Pancreas (tissue), 10 donors: ENCODE measurements at regions not wholly inside any gene's neighbourhood (a gene's known extent, or its start where the extent isn't known, plus 50 kb on each side); places are given as distances from the start of the nearest gene placed in this dataset.

ENCODE experiments used
- ATAC-seq, 4 donors: fragments of 200-7000 bp; cut with Tn5 transposase; one replicate each; pipeline versions ENCODE4 v1.8.0 to v1.9.1; 2020; ENCODE audit warnings: mild to moderate bottlenecking in 4 of 4, moderate library complexity in 4 of 4
- DNase-seq, 6 donors: peaks; one replicate each; pipeline ENCODE4 v3.0.0-alpha.2; 2020
- FAIRE-seq: peaks from 2 replicates; lab custom pipeline; 2012; peaks lifted over from hg19 to GRCh38; lab: Jason Lieb, UNC
- H3K27ac ChIP-seq, 4 donors: fragments of 200-600 bp; sonication (generic); 1 replicate in 3 of 4; 2 replicates in 1 of 4; pipeline versions ENCODE4 v1.5.0 to v1.8.0; 2020
- H3K27me3 ChIP-seq, 4 donors: fragments of 200-600 bp; one replicate each; pipeline ENCODE4 v1.8.0; 2021
- H3K36me3 ChIP-seq, 3 donors: fragments of 200-600 bp; sonication (generic) in 1 of 3; one replicate each; pipeline versions ENCODE4 v1.5.0 to v1.8.0; 2020 to 2021
- H3K4me1 ChIP-seq, 3 donors: fragments of 200-600 bp; one replicate each; pipeline ENCODE4 v1.8.0; 2021
- H3K4me3 ChIP-seq, 4 donors: fragments of 200-600 bp; sonication (generic) in 2 of 4; one replicate each; pipeline versions ENCODE4 v1.5.0 to v1.8.0; 2020 to 2021
- H3K9me3 ChIP-seq, 4 donors: fragments of 200-600 bp; one replicate each; pipeline ENCODE4 v1.8.0; 2021
- CTCF ChIP-seq, 4 donors: fragments of 200-600 bp; sonication (generic) in 3 of 4; IDR thresholded peaks; one replicate each; pipeline versions ENCODE4 v1.5.0 to v1.8.0; 2021; ENCODE audit warnings: antibody characterized with exemption in 4 of 4
- WGBS, 2 donors: extraction: QIAGEN DNeasy Blood & Tissue Kit; methylation state at CpG; one replicate each; pipeline ENCODE4 v1.1.7; 2013; 5-methylcytosine and 5-hydroxymethylcytosine counted together
- intact Hi-C, 3 donors: fragments of 100-400 bp; cut with DNase I; formaldehyde crosslinking; loops; one replicate each; pipeline versions ENCODE4 v1.11.1 to v1.14.2; 2022
- donor health status: healthy with polysubstance abuse.
- donor health status: DM: no; HTN: no; CAD: no; lungs with moderate emphysema.
- donor health status: DM: no; HTN: no; CAD: no.
- donor health status: control.
- donor health status: control.
- donor health status: Bipolar disorder and iron deficiency.
- donor health status: DM: yes; HTN: yes; CAD: no.
- donor health status: DM: no; HTN: no; CAD: no.
- donor health status: DM: no; HTN: no; CAD: no.
- donor health status: DM: yes; HTN: yes; CAD: no.

DNA sequence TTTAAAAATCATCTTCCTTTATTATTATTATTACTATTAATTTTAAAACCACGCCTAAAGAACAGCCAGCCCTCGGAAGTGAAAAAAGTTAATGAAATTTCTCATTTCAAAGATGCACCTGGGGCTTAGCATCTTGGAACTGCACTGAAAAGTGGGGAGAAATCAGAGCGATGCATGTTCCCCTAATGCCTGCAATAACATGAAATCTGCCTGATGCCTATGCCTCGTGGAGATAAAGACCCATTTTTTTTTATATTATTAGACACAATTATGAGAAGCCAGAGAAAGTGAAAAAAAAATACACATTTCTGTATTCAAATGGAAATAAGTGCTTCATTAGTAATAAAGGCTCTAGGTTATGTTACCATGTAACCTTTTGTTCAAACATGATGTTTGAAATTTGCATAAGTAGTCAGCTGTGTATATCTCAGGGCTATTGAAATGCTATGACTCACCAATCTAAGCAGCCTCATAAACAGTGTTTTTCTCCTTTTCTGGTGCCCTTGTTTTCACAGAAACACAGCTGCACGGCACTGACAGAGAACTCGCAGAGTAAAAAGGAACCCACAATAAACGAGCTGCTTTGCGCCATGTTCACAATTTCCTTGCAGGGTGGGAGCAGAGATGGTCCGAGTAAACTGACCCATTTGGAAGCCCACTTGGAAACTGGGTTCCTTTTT lies 175.8 kb upstream of the PRKCQ start:
- Histone ChIP-seq H3K4me3 (no peak overlapping the region), H3K4me1 (no peaks in the 10 kb centered on the region), H3K9me3 (no peaks in the 10 kb centered on the region), H3K27ac (no peak overlapping the region), H3K27me3 (no peaks in the 10 kb centered on the region), H3K36me3 (no peaks in the 10 kb centered on the region)
- intact Hi-C loops: no loop called here
- TF ChIP-seq CTCF (IDR thresholded peaks at IDR 0.05): no peak
- DNase-seq: no peak
- ATAC-seq: no peak
- FAIRE-seq: no peak
- 53 to 55% methylated on average over 9 of the region's 9 CpGs for WGBS, 2 donors

DNA sequence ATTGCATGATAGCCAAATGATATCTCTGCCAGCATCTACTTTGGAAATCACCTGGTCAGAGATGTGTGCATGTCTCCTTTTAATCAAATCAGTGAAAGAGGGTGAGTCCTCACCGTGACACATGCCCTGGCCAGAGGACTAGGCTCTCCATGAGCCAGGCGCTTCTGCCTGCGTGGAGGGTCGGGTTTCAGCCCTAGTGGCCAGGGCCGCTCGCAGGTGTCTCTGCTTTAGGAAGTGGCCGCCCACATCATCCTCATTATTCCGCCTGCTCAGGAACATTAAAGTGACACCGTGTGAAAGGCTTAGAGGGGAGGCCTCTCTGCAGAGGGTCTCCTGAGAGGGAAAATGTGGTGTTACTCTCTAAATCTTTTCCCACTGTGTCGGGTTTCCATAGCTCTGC lies 173.6 kb upstream of the PRKCQ start:
- Histone ChIP-seq H3K27me3 (no peaks in the 10 kb centered on the region), H3K4me1 (no peaks in the 10 kb centered on the region), H3K27ac (no peak overlapping the region), H3K4me3 (no peak overlapping the region), H3K9me3 (no peaks in the 10 kb centered on the region), H3K36me3 (no peaks in the 10 kb centered on the region)
- intact Hi-C loops: no loop called here
- DNase-seq (no peak), ATAC-seq (no peak), FAIRE-seq (no peak)
- WGBS, 2 donors: 48 to 49% methylated on average over 10 of the region's 10 CpGs
- TF ChIP-seq CTCF (IDR thresholded peaks at IDR 0.05): no peak

GRCh38 chr10:6751363-6751762 lies 171.3 kb upstream of the PRKCQ start:
- no peak for DNase-seq
- Histone ChIP-seq H3K27ac (no peak overlapping the region), H3K27me3 (no peaks in the 10 kb centered on the region), H3K36me3 (no peaks in the 10 kb centered on the region), H3K4me1 (no peaks in the 10 kb centered on the region), H3K9me3 (no peaks in the 10 kb centered on the region), H3K4me3 (no peak overlapping the region)
- 59 to 69% methylated on average over 4 of the region's 4 CpGs for WGBS, 2 donors
- ATAC-seq: no peak
- intact Hi-C loops: no loop called here
- FAIRE-seq: no peak
- TF ChIP-seq CTCF (IDR thresholded peaks at IDR 0.05): no peak

DNA sequence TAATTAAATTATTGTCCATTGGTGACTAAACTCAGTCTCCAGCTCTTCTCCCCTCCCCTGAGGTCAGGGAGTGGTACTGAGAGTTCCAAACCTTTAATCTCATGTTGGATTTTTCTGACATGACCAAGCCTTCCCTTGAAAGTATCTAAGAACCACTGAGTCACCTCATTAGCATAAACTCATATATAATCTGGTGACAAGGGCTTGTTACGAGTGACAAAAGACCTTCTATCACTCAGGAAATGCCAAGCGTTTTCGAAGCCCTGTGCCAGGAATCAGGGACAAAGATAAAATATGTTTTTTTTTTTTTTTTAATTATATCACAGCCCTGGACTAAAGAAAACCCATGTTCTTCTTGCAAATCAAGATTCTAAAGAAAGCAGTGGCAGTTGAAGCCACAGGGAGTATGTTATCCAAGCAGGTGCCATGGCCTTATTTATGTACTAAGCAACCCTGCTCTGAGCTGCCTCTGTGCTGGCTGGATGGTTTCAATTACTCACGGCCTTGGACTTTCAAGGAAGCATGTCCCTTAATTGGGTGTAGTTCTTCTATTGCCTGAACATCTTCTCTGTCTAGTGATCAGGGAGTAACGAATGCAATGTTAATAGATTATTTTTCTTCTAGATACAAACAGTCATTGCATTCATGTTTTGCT lies 169.0 kb upstream of the PRKCQ start:
- no peaks in the 10 kb centered on the region for H3K36me3 ChIP-seq
- DNase-seq (no peak), ATAC-seq (no peak), FAIRE-seq (no peak)
- TF ChIP-seq CTCF (IDR thresholded peaks at IDR 0.05): no peak
- H3K4me3 ChIP-seq: no peak overlapping the region
- H3K27ac ChIP-seq: no peak overlapping the region
- intact Hi-C loops: no loop called here
- no peaks in the 10 kb centered on the region for H3K27me3 ChIP-seq
- H3K9me3 ChIP-seq: no peaks in the 10 kb centered on the region
- H3K4me1 ChIP-seq: no peaks in the 10 kb centered on the region
- 40 to 44% methylated on average over 5 of the region's 5 CpGs for WGBS, 2 donors

DNA sequence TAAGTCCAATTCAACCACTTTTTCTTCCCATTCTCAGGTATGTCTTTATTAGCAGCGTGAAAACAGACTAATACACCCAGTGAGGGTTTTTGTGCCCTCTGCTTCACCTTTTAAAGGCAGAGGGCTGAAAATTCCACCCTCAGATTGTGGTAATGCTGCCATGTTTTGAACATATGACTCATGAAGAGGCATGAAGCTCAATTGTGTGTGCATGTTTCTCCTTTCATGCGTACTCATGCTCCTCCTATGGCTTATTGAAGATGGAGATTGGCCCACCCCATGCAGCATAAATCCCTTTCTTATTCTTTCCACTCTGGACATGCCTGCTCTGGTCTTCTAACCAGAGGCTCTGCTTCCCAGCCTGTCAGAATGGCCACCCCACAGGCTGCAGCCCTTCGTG lies 168.0 kb upstream of the PRKCQ start:
- Histone ChIP-seq H3K9me3 (no peaks in the 10 kb centered on the region), H3K36me3 (no peaks in the 10 kb centered on the region), H3K4me1 (no peaks in the 10 kb centered on the region), H3K4me3 (no peak overlapping the region), H3K27me3 (no peaks in the 10 kb centered on the region), H3K27ac (no peak overlapping the region)
- DNase-seq (no peak), FAIRE-seq (no peak), ATAC-seq (no peak)
- intact Hi-C loops: no loop called here
- 65 to 89% methylated on average over 3 of the region's 3 CpGs for WGBS, 2 donors
- no peak for TF ChIP-seq CTCF (IDR thresholded peaks at IDR 0.05)
